Upper lobe of left lung (tissue), 4 donors: ENCODE measurements at regions not wholly inside any gene's neighbourhood (a gene's known extent, or its start where the extent isn't known, plus 50 kb on each side); places are given as distances from the start of the nearest gene placed in this dataset.

Experiments
- POLR2A ChIP-seq, 4 donors: fragments of 450-650 bp; IDR thresholded peaks; one replicate each; pipeline ENCODE4 v1.5.1; 2016 to 2017; ENCODE audit warnings: antibody characterized with exemption in 4 of 4, mild to moderate bottlenecking in 2 of 4
- TF ChIP-seq, protein P1 (sequence below), 6 experiments: fragments of 450-650 bp in 4 of 6; fragments of 200-600 bp in 2 of 6; sonication (generic) in 2 of 6; IDR thresholded peaks; one replicate each; pipeline ENCODE4 v1.5.1; 2016 to 2019; ENCODE audit warnings: antibody characterized with exemption in 6 of 6

DNA sequence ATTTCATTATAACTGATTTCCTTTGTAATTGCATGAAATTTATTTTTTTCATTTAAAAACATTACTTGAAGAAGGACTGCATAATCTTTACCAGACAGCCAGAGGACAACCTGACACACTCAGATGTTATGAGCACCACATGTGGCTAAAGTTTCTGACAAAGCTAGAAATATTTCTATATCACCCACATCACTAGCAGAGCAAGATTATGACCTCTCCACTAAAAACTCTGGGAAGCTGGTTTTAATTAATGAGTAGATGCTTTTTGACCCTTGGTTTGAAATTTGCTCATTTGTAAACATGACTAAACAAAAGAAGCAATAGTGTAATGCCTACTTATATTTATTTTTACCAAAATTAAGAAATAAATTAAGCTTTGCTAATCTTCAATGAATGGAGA lies 661.5 kb upstream of the EPHA5 start:
- TF ChIP-seq POLR2A (IDR thresholded peaks at IDR 0.05): no peak
- TF ChIP-seq, protein P1, sequence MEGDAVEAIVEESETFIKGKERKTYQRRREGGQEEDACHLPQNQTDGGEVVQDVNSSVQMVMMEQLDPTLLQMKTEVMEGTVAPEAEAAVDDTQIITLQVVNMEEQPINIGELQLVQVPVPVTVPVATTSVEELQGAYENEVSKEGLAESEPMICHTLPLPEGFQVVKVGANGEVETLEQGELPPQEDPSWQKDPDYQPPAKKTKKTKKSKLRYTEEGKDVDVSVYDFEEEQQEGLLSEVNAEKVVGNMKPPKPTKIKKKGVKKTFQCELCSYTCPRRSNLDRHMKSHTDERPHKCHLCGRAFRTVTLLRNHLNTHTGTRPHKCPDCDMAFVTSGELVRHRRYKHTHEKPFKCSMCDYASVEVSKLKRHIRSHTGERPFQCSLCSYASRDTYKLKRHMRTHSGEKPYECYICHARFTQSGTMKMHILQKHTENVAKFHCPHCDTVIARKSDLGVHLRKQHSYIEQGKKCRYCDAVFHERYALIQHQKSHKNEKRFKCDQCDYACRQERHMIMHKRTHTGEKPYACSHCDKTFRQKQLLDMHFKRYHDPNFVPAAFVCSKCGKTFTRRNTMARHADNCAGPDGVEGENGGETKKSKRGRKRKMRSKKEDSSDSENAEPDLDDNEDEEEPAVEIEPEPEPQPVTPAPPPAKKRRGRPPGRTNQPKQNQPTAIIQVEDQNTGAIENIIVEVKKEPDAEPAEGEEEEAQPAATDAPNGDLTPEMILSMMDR (IDR thresholded peaks at IDR 0.05): no peak
